Calu3 (cell line): ENCODE measurements at regions not wholly inside any gene's neighbourhood (a gene's known extent, or its start where the extent isn't known, plus 50 kb on each side); places are given as distances from the start of the nearest gene placed in this dataset.
A peak's percentile ranks its signal among the peaks of the same experiment; 100 is the strongest.

Experiments used
- BruUV-seq: library from RNA; stranded (reverse); fragments of 400-500 nt; replicated peaks from 2 replicates; lab custom pipeline; 2021; lab: Mats Ljungman, UMichigan
- CTCF ChIA-PET: fragments of 300-600 bp; sonication (Branson Sonifier 250); formaldehyde crosslinking; loops from one replicate; lab custom pipeline; 2022; ENCODE audit warnings: antibody characterized with exemption; lab: Charles Lee
- DNase-seq: peaks from one replicate; pipeline ENCODE4 v3.0.0; 2022
- H3K27ac Mint-ChIP-seq: one replicate; pipeline ENCODE4 v1.8.0; 2022; ENCODE audit warnings: mixed read lengths; ENCODE audit not compliant: unreplicated experiment
- H3K27me3 Mint-ChIP-seq: one replicate; pipeline ENCODE4 v1.8.0; 2022; ENCODE audit warnings: mixed read lengths; ENCODE audit not compliant: unreplicated experiment
- H3K36me3 Mint-ChIP-seq: one replicate; pipeline ENCODE4 v1.8.0; 2022; ENCODE audit warnings: mild to moderate bottlenecking, moderate library complexity, mixed read lengths; ENCODE audit not compliant: insufficient read depth, unreplicated experiment
- H3K4me1 Mint-ChIP-seq: one replicate; pipeline ENCODE4 v1.8.0; 2022; ENCODE audit warnings: mild to moderate bottlenecking, low read depth, mixed read lengths; ENCODE audit not compliant: unreplicated experiment
- H3K4me3 Mint-ChIP-seq: one replicate; pipeline ENCODE4 v1.8.0; 2022; ENCODE audit warnings: mild to moderate bottlenecking, low read depth, moderate library complexity, mixed read lengths; ENCODE audit not compliant: unreplicated experiment
- H3K9me3 Mint-ChIP-seq: one replicate; pipeline ENCODE4 v1.8.0; 2022; ENCODE audit warnings: low read depth, mixed read lengths; ENCODE audit not compliant: unreplicated experiment
- CTCF ChIP-seq: fragments of 200-600 bp; IDR thresholded peaks from one replicate; pipeline ENCODE4 v1.8.0; 2022; ENCODE audit warnings: antibody characterized with exemption; ENCODE audit not compliant: unreplicated experiment
- intact Hi-C: fragments of 100-400 bp; cut with micrococcal nuclease; formaldehyde crosslinking; loops from one replicate; pipeline ENCODE4 v1.10.0; 2022; ENCODE audit not compliant: unreplicated experiment

GRCh38 chr4:160299177-160299576 lies 1196.3 kb downstream of the RAPGEF2 start:
- intact Hi-C loops = no loop called here
- peaks cover 2% of the 10 kb centered on the region for H3K9me3 Mint-ChIP-seq
- H3K27me3 Mint-ChIP-seq = no peaks in the 10 kb centered on the region
- no peak for TF ChIP-seq CTCF
- CTCF ChIA-PET = no interaction called here
- H3K4me1 Mint-ChIP-seq = peaks cover 20% of the 10 kb centered on the region
- BruUV-seq = no TSS peak
- no peak overlapping the region for H3K4me3 Mint-ChIP-seq
- no peak for DNase-seq
- H3K36me3 Mint-ChIP-seq = no peaks in the 10 kb centered on the region
- H3K27ac Mint-ChIP-seq = no peak overlapping the region

- no TSS peak for BruUV-seq
- Mint-ChIP-seq H3K9me3 (peaks cover 2% of the 10 kb centered on the region), H3K4me1 (peaks cover 20% of the 10 kb centered on the region), H3K27me3 (no peaks in the 10 kb centered on the region), H3K4me3 (no peak overlapping the region), H3K36me3 (no peaks in the 10 kb centered on the region), H3K27ac (no peak overlapping the region)
- CTCF ChIA-PET = no interaction called here
- intact Hi-C loops = no loop called here
- DNase-seq = no peak
- no peak for TF ChIP-seq CTCF
Measured at GRCh38 chr4:160299608-160300007, 1196.7 kb downstream of the RAPGEF2 start.

GRCh38 chr4:160316036-160316435 lies 1213.2 kb downstream of the RAPGEF2 start:
- no peak overlapping the region for H3K27ac Mint-ChIP-seq
- H3K27me3 Mint-ChIP-seq = no peaks in the 10 kb centered on the region
- no peak overlapping the region for H3K4me3 Mint-ChIP-seq
- CTCF ChIA-PET = no interaction called here
- no peaks in the 10 kb centered on the region for H3K9me3 Mint-ChIP-seq
- H3K36me3 Mint-ChIP-seq = no peaks in the 10 kb centered on the region
- no TSS peak for BruUV-seq
- no peak for DNase-seq
- no peak for TF ChIP-seq CTCF
- H3K4me1 Mint-ChIP-seq = peaks cover 9% of the 10 kb centered on the region
- intact Hi-C loops = no loop called here

GRCh38 chr4:160318567-160319220 lies 1215.8 kb downstream of the RAPGEF2 start:
- no peaks in the 10 kb centered on the region for H3K9me3 Mint-ChIP-seq
- peak; percentile 1 for DNase-seq
- no peak overlapping the region for H3K4me3 Mint-ChIP-seq
- H3K4me1 Mint-ChIP-seq = peaks cover 9% of the 10 kb centered on the region
- peak overlapping the region; percentile 50 for H3K27ac Mint-ChIP-seq
- no peak for TF ChIP-seq CTCF
- intact Hi-C loops = no loop called here
- BruUV-seq = no TSS peak
- no peaks in the 10 kb centered on the region for H3K27me3 Mint-ChIP-seq
- no peaks in the 10 kb centered on the region for H3K36me3 Mint-ChIP-seq
- CTCF ChIA-PET = no interaction called here
